PC-3 (cell line): ENCODE measurements at regions not wholly inside any gene's neighbourhood (a gene's known extent, or its start where the extent isn't known, plus 50 kb on each side); places are given as distances from the start of the nearest gene placed in this dataset.

Experiments
- ATAC-seq: fragments of 200-7000 bp; cut with Tn5 transposase; 2 replicates; pipeline ENCODE4 v1.9.1; 2020; ENCODE audit warnings: mild to moderate bottlenecking, moderate library complexity
- BruUV-seq: library from RNA; stranded (reverse); fragments of 400-500 nt; replicated peaks from 2 replicates; lab custom pipeline; 2021; lab: Mats Ljungman, UMichigan
- CTCF ChIA-PET: fragments of 300-600 bp; sonication (Branson Sonifier 250); formaldehyde crosslinking; loops from one replicate; lab custom pipeline; 2022; ENCODE audit warnings: antibody characterized with exemption; lab: Charles Lee
- POLR2A ChIA-PET: fragments of 300-600 bp; sonication (Branson Sonifier 250); formaldehyde crosslinking; loops from one replicate; lab custom pipeline; 2022; ENCODE audit warnings: antibody characterized with exemption; ENCODE audit not compliant: unreplicated experiment; lab: Charles Lee
- DNase-seq: peaks from one replicate; pipeline ENCODE4 v3.0.0-alpha.2; 2015
- H2AFZ ChIP-seq: fragments of 300-600 bp; sonication (generic); 2 replicates; pipeline ENCODE4 v1.6.0; 2016; ENCODE audit warnings: antibody characterized with exemption, low read length
- H3F3A ChIP-seq: fragments of 300-600 bp; sonication (generic); one replicate; pipeline ENCODE4 v1.6.0; 2017; ENCODE audit warnings: antibody characterized with exemption, low read length, control low read depth, mild to moderate bottlenecking; ENCODE audit not compliant: unreplicated experiment
- H3K27ac ChIP-seq: fragments of 300-600 bp; sonication (generic); 2 replicates; pipeline ENCODE4 v1.5.1; 2016; ENCODE audit warnings: mild to moderate bottlenecking, low read length
- H3K27me3 ChIP-seq: fragments of 300-600 bp; sonication (generic); 2 replicates; pipeline ENCODE4 v1.6.1; 2016; ENCODE audit warnings: low read length, mixed read lengths
- H3K36me3 ChIP-seq: fragments of 300-600 bp; sonication (generic); 2 replicates; pipeline ENCODE4 v1.6.1; 2016; ENCODE audit warnings: low read depth, mixed run types, low read length, mixed read lengths
- H3K4me1 ChIP-seq: fragments of 300-600 bp; sonication (generic); 2 replicates; pipeline ENCODE4 v1.5.1; 2016; ENCODE audit warnings: low read length; ENCODE audit not compliant: insufficient read depth
- H3K4me2 ChIP-seq: fragments of 300-600 bp; sonication (generic); 2 replicates; pipeline ENCODE4 v1.6.0; 2016; ENCODE audit warnings: low read length
- H3K4me3 ChIP-seq: fragments of 300-600 bp; sonication (generic); 2 replicates; pipeline ENCODE4 v1.5.1; 2016; ENCODE audit warnings: mild to moderate bottlenecking, low read length, mixed read lengths
- H3K79me2 ChIP-seq: fragments of 300-600 bp; sonication (generic); 2 replicates; pipeline ENCODE4 v1.6.1; 2017; ENCODE audit warnings: low read length, mixed read lengths
- H3K9ac ChIP-seq: fragments of 300-600 bp; sonication (generic); 2 replicates; pipeline ENCODE4 v1.6.0; 2016; ENCODE audit warnings: mild to moderate bottlenecking, low read length
- H3K9me2 ChIP-seq: fragments of 300-600 bp; sonication (generic); replicated peaks from 2 replicates; pipeline ENCODE4 v1.6.1; 2016; ENCODE audit warnings: mixed run types, low read length, mixed read lengths
- H3K9me3 ChIP-seq: fragments of 300-600 bp; sonication (generic); 2 replicates; pipeline ENCODE4 v1.6.1; 2016; ENCODE audit warnings: low read length, mixed read lengths
- H4K20me1 ChIP-seq: fragments of 300-600 bp; sonication (generic); 2 replicates; pipeline ENCODE4 v1.6.1; 2016; ENCODE audit warnings: low read length, mixed read lengths
- CTCF ChIP-seq: fragments of 300-600 bp; sonication (generic); conservative IDR thresholded peaks from 2 replicates; pipeline ENCODE4 v1.5.1; 2017; ENCODE audit warnings: antibody characterized with exemption, low read depth, mild to moderate bottlenecking, low read length
- EZH2 ChIP-seq: fragments of 300-600 bp; sonication (generic); IDR thresholded peaks from one replicate; pipeline ENCODE4 v1.6.1; 2017; ENCODE audit warnings: antibody characterized with exemption, mild to moderate bottlenecking, low read length; ENCODE audit not compliant: unreplicated experiment
- EZH2phosphoT487 ChIP-seq: fragments of 300-600 bp; sonication (generic); IDR thresholded peaks from 2 replicates; pipeline ENCODE4 v1.6.1; 2018; ENCODE audit warnings: mild to moderate bottlenecking, antibody characterized with exemption, low read length, borderline replicate concordance
- intact Hi-C: fragments of 100-400 bp; cut with micrococcal nuclease; formaldehyde crosslinking; loops from 2 replicates; pipeline ENCODE4 v1.9.0; 2023

DNA sequence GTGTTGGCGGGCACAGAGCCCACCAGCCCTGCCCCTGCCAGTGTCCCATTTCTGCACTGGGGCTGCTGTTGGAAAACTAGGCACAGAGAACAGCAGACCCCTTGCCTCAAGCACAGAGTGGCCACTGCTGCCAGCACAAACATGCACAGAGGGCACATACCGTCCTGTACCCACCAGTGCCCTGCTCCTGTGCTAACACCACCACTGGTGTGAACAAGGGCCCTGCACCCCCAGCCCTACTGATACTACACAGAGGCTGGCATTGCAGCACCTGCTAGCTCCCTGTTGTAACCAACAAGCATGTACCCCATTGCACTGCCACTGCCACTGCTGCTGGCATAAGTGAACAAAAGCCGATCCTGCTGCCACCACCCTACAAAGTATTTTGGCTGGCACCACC is 348.0 kb upstream of the MPDZ start:
- no peak for DNase-seq
- Histone ChIP-seq H3K27ac (no peak overlapping the region), H3K79me2 (no peaks in the 10 kb centered on the region), H3K9me3 (no peaks in the 10 kb centered on the region), H3K4me2 (no peak overlapping the region), H3K4me1 (no peaks in the 10 kb centered on the region), H2AFZ (no peak overlapping the region), H3K9me2 (no peaks in the 10 kb centered on the region), H3K4me3 (no peak overlapping the region), H4K20me1 (no peaks in the 10 kb centered on the region), H3K27me3 (no peaks in the 10 kb centered on the region), H3K36me3 (no peaks in the 10 kb centered on the region), H3K9ac (no peak overlapping the region), H3F3A (no peaks in the 10 kb centered on the region)
- intact Hi-C loops = no loop called here
- TF ChIP-seq CTCF (no peak), EZH2phosphoT487 (no peak), EZH2 (no peak)
- POLR2A ChIA-PET = no interaction called here
- no TSS peak for BruUV-seq
- no peak for ATAC-seq
- CTCF ChIA-PET = no interaction called here

- intact Hi-C loops = no loop called here
- Histone ChIP-seq H3K27ac (no peak overlapping the region), H3K27me3 (no peaks in the 10 kb centered on the region), H2AFZ (no peak overlapping the region), H3K79me2 (no peaks in the 10 kb centered on the region), H3K9ac (no peak overlapping the region), H3K4me1 (no peaks in the 10 kb centered on the region), H3K9me3 (no peaks in the 10 kb centered on the region), H4K20me1 (no peaks in the 10 kb centered on the region), H3K9me2 (no peaks in the 10 kb centered on the region), H3K4me3 (no peak overlapping the region), H3F3A (no peaks in the 10 kb centered on the region), H3K4me2 (no peak overlapping the region), H3K36me3 (no peaks in the 10 kb centered on the region)
- DNase-seq = no peak
- POLR2A ChIA-PET = no interaction called here
- BruUV-seq = no TSS peak
- TF ChIP-seq CTCF (no peak), EZH2 (no peak), EZH2phosphoT487 (no peak)
- CTCF ChIA-PET = no interaction called here
- ATAC-seq = no peak
These were observed 347.6 kb upstream of the MPDZ start for GRCh38 chr9:13627071-13627470.

DNA sequence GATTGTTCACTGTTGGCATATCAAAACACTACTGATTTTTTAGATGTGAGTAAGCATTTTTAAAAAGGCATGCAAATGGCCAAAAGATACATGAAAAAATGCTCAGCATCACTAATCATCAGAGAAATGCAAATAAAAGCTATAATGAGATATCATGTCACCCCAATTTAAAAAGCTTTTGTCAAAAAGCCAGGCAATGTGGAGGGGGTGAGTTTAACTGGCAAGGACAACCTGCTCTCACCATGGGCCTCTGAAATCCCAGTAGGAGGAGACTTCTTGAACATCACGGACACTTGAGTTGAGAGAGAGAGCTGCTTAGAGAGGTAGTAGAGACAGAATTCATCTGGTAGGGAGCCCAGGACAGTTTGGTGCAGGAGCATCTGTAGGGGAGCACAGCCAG is 347.1 kb upstream of the MPDZ start:
- Histone ChIP-seq H3K36me3 (no peaks in the 10 kb centered on the region), H3K4me3 (no peak overlapping the region), H4K20me1 (no peaks in the 10 kb centered on the region), H3F3A (no peaks in the 10 kb centered on the region), H3K9me3 (no peaks in the 10 kb centered on the region), H3K9me2 (no peaks in the 10 kb centered on the region), H3K27ac (no peak overlapping the region), H3K79me2 (no peaks in the 10 kb centered on the region), H3K27me3 (no peaks in the 10 kb centered on the region), H3K4me2 (no peak overlapping the region), H2AFZ (no peak overlapping the region), H3K9ac (no peak overlapping the region), H3K4me1 (no peaks in the 10 kb centered on the region)
- no peak for ATAC-seq
- intact Hi-C loops = no loop called here
- no TSS peak for BruUV-seq
- ChIA-PET CTCF (no interaction called here), POLR2A (no interaction called here)
- no peak for DNase-seq
- TF ChIP-seq EZH2phosphoT487 = no peak
- TF ChIP-seq EZH2 = no peak
